IPS DF 4.7 (cell line): ENCODE measurements at regions not wholly inside any gene's neighbourhood (a gene's known extent, or its start where the extent isn't known, plus 50 kb on each side); places are given as distances from the start of the nearest gene placed in this dataset.

Experiments used
- DNase-seq: peaks from one replicate; pipeline ENCODE4 v3.0.0-alpha.2; 2013; ENCODE audit warnings: low spot score; ENCODE audit errors: extremely low read depth

GRCh38 chr7:7048213-7048612 is 134.1 kb upstream of the C1GALT1 start:
- no peak for DNase-seq

- no peak for DNase-seq
These were observed 131.0 kb upstream of the C1GALT1 start for GRCh38 chr7:7051206-7051877.

DNA sequence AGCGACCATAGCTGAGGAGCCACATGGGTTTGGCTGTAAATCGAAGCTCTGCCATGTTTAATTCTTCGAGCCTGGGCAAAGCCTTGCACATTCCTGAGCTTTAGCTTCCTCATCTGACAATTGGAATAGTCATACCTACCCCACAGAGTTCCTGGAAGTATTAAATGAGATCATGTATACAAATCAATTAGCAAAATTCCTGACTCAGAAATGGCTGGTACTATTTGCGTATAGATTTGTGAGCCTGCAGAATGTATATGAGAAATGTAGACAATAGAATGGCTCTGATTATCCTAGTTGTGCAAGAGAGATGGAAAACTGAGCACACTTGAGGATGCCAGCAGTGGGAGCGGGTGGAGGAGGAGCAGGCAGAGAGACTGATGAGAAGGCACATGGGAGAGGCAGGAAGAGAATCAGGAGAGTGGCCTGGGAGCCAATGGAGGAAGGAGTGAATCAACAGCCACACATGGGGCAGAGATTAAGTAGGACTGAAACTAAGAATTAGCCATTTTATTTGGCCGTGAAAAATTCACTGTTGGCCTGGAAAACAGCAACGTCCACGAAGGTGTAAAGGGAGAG is 128.0 kb upstream of the C1GALT1 start:
- DNase-seq = no peak

GRCh38 chr7:7060828-7061599 is 121.3 kb upstream of the C1GALT1 start:
- no peak for DNase-seq

GRCh38 chr7:7077945-7078344 is 104.4 kb upstream of the C1GALT1 start:
- no peak for DNase-seq

GRCh38 chr7:7080802-7081201 is 101.5 kb upstream of the C1GALT1 start:
- DNase-seq = no peak

DNA sequence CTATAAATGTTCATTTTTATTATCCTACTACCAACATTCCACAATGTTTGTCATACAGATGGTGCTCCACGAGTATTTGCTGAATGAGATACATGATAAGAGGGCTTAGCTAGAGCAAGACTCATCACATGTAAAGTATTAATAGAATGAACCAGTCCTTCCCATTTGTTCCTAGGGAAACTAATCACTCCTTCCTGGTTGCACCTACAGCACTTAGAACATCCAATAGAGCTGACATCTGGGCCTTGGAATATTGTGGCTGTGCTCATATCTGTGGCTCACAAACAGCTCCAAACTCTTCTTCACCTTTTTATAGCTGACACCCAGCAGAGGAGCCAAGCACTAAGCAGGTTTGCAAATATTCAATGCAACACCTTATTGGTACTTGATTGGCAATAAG is 91.9 kb upstream of the C1GALT1 start:
- no peak for DNase-seq

DNA sequence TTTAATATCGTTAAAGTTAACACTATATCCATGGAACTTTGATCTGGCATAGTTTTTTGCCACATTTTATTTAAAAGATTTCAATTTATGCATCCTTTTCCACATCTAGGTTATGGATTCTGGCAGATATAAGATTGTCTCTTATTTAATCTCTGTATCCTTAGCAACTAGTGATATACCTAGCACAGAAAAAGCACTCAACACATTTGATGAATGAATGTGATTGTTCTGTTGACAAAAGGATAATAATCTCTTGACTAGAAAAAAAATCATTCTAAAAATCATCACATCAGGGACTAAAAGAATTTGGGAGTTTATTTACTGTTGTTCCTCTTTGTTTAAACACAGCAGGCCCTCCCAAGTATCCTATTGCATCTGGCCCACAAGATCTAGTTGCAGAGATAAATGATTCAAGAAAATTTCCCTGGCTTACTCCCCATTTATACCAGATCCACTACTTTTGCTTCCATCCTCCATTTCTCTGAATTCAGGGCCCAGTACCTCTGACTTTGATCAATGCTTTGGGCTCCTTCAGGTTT is 84.0 kb upstream of the C1GALT1 start:
- no peak for DNase-seq

GRCh38 chr7:7099584-7100014 is 82.7 kb upstream of the C1GALT1 start:
- peak; percentile 95 for DNase-seq

DNA sequence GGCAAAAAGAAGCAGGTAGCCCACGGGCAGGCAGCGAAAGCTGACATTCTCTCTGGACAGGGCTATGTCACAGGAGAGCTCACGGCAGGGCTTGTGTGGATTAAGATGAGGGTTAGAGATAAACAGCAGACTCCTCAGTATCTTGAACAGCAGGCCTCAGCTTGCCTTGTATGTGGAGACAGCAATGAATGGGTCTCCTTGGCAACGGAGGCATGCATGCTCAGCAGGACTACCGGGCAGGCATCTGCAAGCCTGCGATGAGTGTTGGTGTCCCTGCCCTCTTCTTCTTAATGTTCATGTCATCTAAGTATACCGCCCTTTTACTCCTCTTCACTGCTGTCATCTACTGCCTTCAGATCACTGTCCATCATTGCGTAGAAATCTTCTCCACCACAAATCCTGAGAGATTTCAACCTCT is 81.9 kb upstream of the C1GALT1 start:
- peak; percentile 38 for DNase-seq

DNA sequence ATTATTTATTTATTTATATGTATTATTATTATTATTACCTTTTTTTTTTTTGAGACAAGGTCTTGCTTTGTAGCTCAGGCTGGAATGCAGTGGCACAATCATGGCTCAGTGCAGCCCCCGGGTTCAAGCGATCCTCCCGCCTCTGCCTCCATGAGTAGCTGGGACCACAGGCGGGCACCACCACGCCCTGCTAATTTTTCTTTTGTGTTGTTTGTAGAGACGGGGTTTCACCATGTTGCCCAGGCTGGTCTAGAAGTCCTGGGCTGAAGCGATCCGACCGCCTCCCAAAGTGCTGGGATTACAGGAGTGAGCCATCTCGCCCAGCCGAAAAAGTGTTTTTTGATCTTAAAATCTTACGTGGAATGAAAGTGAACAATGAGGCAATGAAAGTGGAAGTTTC is 79.4 kb upstream of the C1GALT1 start:
- no peak for DNase-seq

- DNase-seq = no peak
These were observed 78.7 kb upstream of the C1GALT1 start for GRCh38 chr7:7103343-7104313.

- DNase-seq = no peak
These were observed 78.0 kb upstream of the C1GALT1 start for GRCh38 chr7:7104314-7104698.

GRCh38 chr7:7104971-7105370 is 77.4 kb upstream of the C1GALT1 start:
- DNase-seq = no peak

- no peak for DNase-seq
These were observed 76.4 kb upstream of the C1GALT1 start for GRCh38 chr7:7105800-7106582.

DNA sequence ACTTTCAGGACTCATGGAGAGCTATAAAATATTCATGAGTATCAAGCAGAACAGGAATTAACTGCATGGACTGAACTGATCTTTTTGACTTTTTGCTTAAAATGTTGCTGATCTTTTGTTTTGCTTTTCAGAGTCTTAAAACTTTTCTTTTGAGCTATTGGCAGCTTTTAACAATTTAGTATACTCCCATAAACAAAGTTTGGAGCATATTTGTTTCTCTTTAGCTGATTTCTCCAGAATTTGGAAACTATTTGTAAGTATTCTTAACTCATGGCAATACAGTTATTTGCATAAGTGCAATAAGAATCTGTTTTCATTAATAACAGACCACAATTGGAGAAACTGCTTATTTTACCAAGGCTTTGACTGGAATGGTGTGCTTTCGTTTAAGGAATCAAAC is 73.4 kb upstream of the C1GALT1 start:
- no peak for DNase-seq

DNA sequence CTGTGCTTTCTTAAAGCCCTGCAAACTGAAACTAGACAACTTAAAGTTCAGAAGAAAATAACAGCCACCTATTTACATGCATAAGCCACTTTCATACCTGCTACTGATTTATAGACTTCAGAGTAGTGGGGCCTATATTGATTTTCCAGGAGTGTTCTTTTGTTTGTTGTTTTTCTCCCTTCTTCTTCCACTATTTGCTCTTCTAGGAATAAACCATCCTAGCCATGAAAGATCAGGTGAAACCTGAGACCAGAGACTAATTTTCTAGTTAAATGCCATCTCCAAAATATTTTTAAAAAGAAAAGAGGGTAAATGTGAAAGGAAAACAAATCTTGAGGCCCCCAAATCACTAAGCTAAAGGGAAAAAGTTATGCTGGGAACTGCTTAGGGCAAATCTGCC is 72.4 kb upstream of the C1GALT1 start:
- DNase-seq = no peak

GRCh38 chr7:7110706-7111105 is 71.6 kb upstream of the C1GALT1 start:
- no peak for DNase-seq

DNA sequence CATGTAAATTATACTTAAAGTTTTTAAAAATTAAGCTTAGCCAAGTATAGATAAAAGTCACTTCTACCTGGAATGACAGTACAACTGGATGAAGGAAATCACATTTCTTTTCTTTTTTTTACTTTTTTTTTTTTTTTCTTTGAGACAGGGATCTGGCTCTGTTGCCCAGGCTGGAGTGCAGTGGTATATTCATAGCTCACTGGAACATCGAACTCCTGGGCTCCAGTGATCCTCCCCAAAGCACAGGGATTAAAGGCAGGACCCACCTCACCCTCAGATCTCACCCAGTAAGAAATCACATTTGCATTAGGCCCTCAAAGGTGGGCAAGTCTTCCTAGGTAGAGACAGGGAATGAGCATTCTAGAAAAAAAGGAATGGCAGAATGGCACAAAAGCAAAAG is 69.5 kb upstream of the C1GALT1 start:
- no peak for DNase-seq

DNA sequence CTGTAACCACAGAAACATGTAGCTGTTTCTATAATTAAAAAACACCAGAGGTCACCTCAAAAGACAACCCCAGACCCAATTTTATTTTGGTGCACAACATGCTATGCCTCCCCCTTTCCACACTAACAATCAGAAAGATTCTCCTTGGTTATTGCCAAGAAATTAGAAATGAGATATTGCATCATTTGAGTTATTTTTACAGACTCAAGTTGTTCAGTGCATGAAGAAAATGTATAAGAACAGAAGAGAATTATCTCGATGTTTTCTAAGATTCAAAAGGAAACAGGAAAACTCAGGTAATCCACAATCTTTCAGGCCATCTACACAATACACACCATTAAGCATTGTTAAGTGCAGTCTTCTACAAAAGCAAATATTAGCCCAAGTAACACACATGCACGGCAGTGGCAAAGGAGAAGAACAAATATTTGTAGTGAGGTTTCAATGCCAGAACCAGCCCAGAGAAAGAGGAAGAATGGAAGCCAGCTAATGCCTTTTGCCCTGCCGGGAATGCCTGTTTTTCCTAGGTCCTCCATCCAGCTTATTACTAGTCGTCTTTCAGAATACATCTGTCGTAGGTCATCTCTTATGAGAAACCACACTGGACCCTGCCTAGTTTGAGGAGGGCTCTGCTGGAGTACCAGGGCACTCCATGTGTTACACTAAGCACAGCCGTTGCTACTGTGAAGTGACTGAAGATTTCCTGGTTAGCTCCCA is 67.6 kb upstream of the C1GALT1 start:
- no peak for DNase-seq
